ENCODE measurements at regions not wholly inside any gene's neighbourhood (a gene's known extent, or its start where the extent isn't known, plus 50 kb on each side); places are given as distances from the start of the nearest gene placed in this dataset.
"Not testable (repeated sequence)": the region's sequence is repeated elsewhere in the genome, so short reads cannot be mapped to it uniquely, and the experiment has no call there.

- no peak overlapping the region for H3K4me3 ChIP-seq (ENCODE audit: low read depth, low read length)
- DNase-seq (ENCODE audit: low read depth), result no peak
- no peak for TF ChIP-seq CTCF (IDR thresholded peaks at IDR 0.05; ENCODE audit: control insufficient read depth, extremely low read depth, insufficient read depth)
Measured at GRCh38 chr13:60265566-60265965, 101.8 kb upstream of the DIAPH3 start.

- no peak for TF ChIP-seq CTCF (IDR thresholded peaks at IDR 0.05; ENCODE audit: control insufficient read depth, extremely low read depth, insufficient read depth)
- H3K4me3 ChIP-seq (ENCODE audit: low read depth, low read length), result peak overlapping the region; percentile 30
- DNase-seq (ENCODE audit: low read depth), result no peak
Measured at GRCh38 chr13:60267498-60268202, 103.9 kb upstream of the DIAPH3 start.

GRCh38 chr13:60268203-60268555, 104.5 kb upstream of the DIAPH3 start:
- peak; percentile 31 for DNase-seq (ENCODE audit: low read depth)
- H3K4me3 ChIP-seq (ENCODE audit: low read depth, low read length), result peak overlapping the region; percentile 30
- TF ChIP-seq CTCF (IDR thresholded peaks at IDR 0.05; ENCODE audit: control insufficient read depth, extremely low read depth, insufficient read depth), result no peak

- H3K4me3 ChIP-seq (ENCODE audit: low read depth, low read length), result no peak overlapping the region
- TF ChIP-seq CTCF (IDR thresholded peaks at IDR 0.05; ENCODE audit: control insufficient read depth, extremely low read depth, insufficient read depth), result no peak
- peak; percentile 1 for DNase-seq (ENCODE audit: low read depth)
Measured at GRCh38 chr13:60273971-60274527, 110.3 kb upstream of the DIAPH3 start.

GRCh38 chr13:60274655-60275054, 110.9 kb upstream of the DIAPH3 start:
- DNase-seq (ENCODE audit: low read depth), result no peak
- no peak for TF ChIP-seq CTCF (IDR thresholded peaks at IDR 0.05; ENCODE audit: control insufficient read depth, extremely low read depth, insufficient read depth)
- no peak overlapping the region for H3K4me3 ChIP-seq (ENCODE audit: low read depth, low read length)

- H3K4me3 ChIP-seq (ENCODE audit: low read depth, low read length), result no peak overlapping the region
- no peak for TF ChIP-seq CTCF (IDR thresholded peaks at IDR 0.05; ENCODE audit: control insufficient read depth, extremely low read depth, insufficient read depth)
- DNase-seq (ENCODE audit: low read depth), result no peak
Measured at GRCh38 chr13:60275208-60275607, 111.5 kb upstream of the DIAPH3 start.

- H3K4me3 ChIP-seq (ENCODE audit: low read depth, low read length); DNase-seq (ENCODE audit: low read depth): not testable (repeated sequence)
Measured at GRCh38 chr13:60280524-60280923, 116.5 kb upstream of the TDRD3 start.

All from LNCaP clone FGC (cell line).